Hematopoietic multipotent progenitor cell treated with erythropoietin and hydrocortisone succinate and interleukin-3 and kit ligand, for 15 days (in vitro differentiated cells): ENCODE measurements at regions not wholly inside any gene's neighbourhood (a gene's known extent, or its start where the extent isn't known, plus 50 kb on each side); places are given as distances from the start of the nearest gene placed in this dataset.

Experiments used
- DNase-seq: peaks from one replicate; pipeline ENCODE4 v3.0.0-alpha.2; 2015; ENCODE audit warnings: low spot score

- DNase-seq = no peak
These were observed 111.7 kb downstream of the MYCN start for GRCh38 chr2:16051841-16052564.

- DNase-seq = no peak
These were observed 110.6 kb downstream of the MYCN start for GRCh38 chr2:16050908-16051489.

GRCh38 chr2:16050261-16050907 is 110.0 kb downstream of the MYCN start:
- no peak for DNase-seq

- no peak for DNase-seq
These were observed 109.1 kb downstream of the MYCN start for GRCh38 chr2:16049406-16049805.

GRCh38 chr2:16048466-16048865 is 108.1 kb downstream of the MYCN start:
- DNase-seq = no peak

GRCh38 chr2:16047701-16048100 is 107.4 kb downstream of the MYCN start:
- no peak for DNase-seq

GRCh38 chr2:16046649-16047048 is 106.3 kb downstream of the MYCN start:
- no peak for DNase-seq

GRCh38 chr2:16045653-16046352 is 105.5 kb downstream of the MYCN start:
- no peak for DNase-seq

GRCh38 chr2:16044946-16045456 is 104.7 kb downstream of the MYCN start:
- DNase-seq = no peak

- DNase-seq = no peak
These were observed 103.3 kb downstream of the MYCN start for GRCh38 chr2:16043627-16044026.

GRCh38 chr2:16043192-16043591 is 102.8 kb downstream of the MYCN start:
- no peak for DNase-seq

GRCh38 chr2:16042201-16042700 is 101.9 kb downstream of the MYCN start:
- DNase-seq = no peak

- no peak for DNase-seq
These were observed 100.1 kb downstream of the MYCN start for GRCh38 chr2:16040271-16041010.

GRCh38 chr2:16039823-16040222 is 99.5 kb downstream of the MYCN start:
- no peak for DNase-seq

- DNase-seq = no peak
These were observed 98.7 kb downstream of the MYCN start for GRCh38 chr2:16039055-16039454.

GRCh38 chr2:16038621-16039020 is 98.3 kb downstream of the MYCN start:
- no peak for DNase-seq

- no peak for DNase-seq
These were observed 97.6 kb downstream of the MYCN start for GRCh38 chr2:16037808-16038457.

- no peak for DNase-seq
These were observed 96.6 kb downstream of the MYCN start for GRCh38 chr2:16036951-16037350.

GRCh38 chr2:16035747-16036745 is 95.7 kb downstream of the MYCN start:
- no peak for DNase-seq
